GM23248 (cell line): ENCODE measurements at regions not wholly inside any gene's neighbourhood (a gene's known extent, or its start where the extent isn't known, plus 50 kb on each side); places are given as distances from the start of the nearest gene placed in this dataset.

Experiments
- EZH2 ChIP-seq: fragments of 200-600 bp; sonication (generic); IDR thresholded peaks from 2 replicates; pipeline ENCODE4 v1.6.1; 2018; ENCODE audit warnings: antibody characterized with exemption, mild to moderate bottlenecking; ENCODE audit not compliant: insufficient read depth, poor library complexity, severe bottlenecking
- EZH2phosphoT487 ChIP-seq: fragments of 200-600 bp; sonication (generic); IDR thresholded peaks from 2 replicates; pipeline ENCODE4 v1.6.1; 2018; ENCODE audit warnings: antibody characterized with exemption, moderate library complexity, mild to moderate bottlenecking, low read depth; ENCODE audit not compliant: insufficient read depth

- TF ChIP-seq EZH2 (no peak), EZH2phosphoT487 (no peak)
Measured at GRCh38 chr14:85921241-85921640, 391.3 kb downstream of the FLRT2 start.
